GM18511 (cell line): ENCODE measurements at regions not wholly inside any gene's neighbourhood (a gene's known extent, or its start where the extent isn't known, plus 50 kb on each side); places are given as distances from the start of the nearest gene placed in this dataset.
"Not testable (repeated sequence)": the region's sequence is repeated elsewhere in the genome, so short reads cannot be mapped to it uniquely, and the experiment has no call there.

Source experiments
- ATAC-seq: cut with Tn5 transposase; IDR thresholded peaks from one replicate; pipeline ENCODE4 v1.9.1; 2021; ENCODE audit warnings: mild to moderate bottlenecking, moderate library complexity; ENCODE audit not compliant: unreplicated experiment

GRCh38 chr20:48531505-48531904 lies 296.3 kb downstream of the PREX1 start:
- ATAC-seq, result no peak

DNA sequence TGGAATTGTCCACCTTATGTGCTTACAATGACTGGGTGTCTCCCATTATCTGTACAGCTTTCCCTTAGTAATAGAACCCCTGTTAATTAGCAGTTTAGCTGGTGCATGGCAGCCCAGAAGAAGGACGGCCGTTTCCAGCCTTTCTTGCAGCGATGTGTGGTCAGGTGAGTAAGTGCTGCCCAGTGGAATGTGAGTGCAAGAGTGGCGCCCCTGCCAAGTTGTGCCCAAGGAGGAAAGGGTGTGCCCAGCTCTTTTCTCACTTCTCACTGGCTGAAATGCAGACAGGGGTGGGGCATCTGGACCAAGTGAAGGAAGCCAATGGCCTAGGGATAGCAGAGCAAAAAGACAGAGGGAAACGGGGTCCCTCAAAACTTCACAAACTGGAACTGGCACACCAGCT lies 296.8 kb downstream of the PREX1 start:
- no peak for ATAC-seq

DNA sequence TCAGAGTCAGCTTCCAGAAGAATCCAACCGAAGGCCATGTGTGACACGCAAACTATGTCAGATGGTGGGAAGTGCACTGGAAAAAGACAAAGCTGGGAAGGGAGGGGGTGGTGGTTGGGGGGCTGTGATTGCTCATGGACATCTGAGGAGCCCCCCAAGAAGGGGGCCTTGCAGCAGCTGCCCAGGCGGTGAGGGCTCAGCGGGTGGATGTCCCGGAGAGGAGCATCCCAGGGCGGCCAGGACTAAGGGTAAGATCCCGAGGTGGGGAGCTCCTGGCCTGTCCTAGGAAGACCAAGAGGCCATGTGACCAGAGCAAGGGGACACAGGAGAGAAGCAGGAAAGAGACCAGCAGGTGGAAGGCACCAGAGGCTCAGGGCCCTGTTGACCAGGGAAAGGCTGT lies 299.5 kb downstream of the PREX1 start:
- ATAC-seq, result no peak

DNA sequence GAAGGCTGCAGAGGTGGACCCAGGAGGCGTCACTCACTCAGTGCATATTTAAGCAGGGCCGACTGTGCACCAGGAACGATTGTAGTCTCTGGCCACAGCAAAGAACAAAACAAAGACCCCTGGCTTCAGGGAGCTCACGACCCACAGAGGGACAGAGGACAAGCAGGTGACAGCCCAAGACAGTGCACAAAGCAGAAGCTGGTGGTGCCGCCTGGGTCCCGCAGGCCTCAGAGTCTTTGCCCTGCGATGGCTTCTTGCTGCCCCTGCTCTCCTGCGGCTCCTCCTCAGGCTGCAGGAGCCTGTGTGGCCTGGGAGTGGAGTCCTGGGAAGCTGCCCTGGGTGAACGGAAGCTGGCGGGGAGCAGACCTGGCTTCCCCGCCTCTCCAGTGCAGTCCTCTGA lies 300.0 kb downstream of the PREX1 start:
- ATAC-seq, result no peak

- ATAC-seq, result no peak
Observed at GRCh38 chr20:48526936-48527335, 300.9 kb downstream of the PREX1 start.

- ATAC-seq, result no peak
Observed at GRCh38 chr20:48525400-48525799, 302.4 kb downstream of the PREX1 start.

GRCh38 chr20:48524582-48524981 lies 303.2 kb downstream of the PREX1 start:
- no peak for ATAC-seq

DNA sequence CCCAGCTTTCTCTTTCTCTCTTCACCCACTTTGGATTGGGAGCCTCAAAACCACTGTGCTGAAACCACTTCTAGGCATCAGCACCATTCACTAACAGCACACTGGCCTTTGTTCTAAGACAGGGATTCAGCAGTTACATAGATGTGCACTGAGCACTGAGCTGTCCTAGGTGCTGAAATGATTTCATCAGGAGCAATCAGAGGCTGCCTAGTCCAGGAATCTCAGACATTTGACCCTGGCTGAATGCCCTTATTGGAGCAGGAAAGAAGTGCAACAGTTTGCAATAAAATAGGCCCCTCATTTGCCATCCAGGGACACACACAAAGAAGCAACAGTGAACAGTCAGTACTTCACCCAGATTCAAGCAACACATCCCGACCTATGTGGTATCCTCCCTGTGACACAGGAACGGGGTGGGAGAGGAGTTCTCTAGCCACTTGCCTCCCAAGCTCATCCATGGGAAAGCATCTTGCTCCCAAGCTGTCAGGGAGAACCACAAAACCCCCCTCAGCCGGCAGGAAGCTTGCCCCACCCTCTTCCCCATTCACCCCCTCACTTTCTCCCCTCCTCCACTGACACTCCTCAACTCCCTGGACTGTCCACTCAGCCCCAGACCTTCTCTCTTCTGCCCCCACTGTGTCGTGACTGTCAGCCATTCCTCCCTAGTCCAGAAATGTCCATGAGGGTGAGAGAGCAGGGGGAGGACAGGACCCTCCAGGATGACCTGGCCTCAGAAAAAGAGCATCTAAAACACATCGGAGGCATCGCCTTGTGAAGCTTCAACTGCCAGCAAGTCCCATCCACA lies 304.4 kb downstream of the PREX1 start:
- ATAC-seq, result no peak

DNA sequence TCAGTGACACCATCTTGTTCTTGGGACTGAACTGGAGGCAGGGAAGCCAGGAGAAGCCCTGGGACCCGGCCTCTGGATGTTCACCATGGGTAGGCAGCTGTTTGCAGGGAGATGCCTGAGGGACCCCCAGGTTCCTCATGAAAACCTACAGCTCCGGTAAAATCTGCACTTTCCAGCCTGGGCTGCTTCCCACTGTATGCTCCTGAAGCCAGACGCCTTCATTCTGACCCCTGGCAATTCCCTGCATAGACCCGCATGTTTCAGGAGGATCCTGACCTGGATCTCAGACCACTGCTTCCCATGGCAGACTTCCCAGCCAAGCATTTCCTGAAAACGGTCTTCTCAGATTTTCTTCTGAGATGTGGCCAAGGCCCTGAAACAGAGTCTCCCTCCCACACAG lies 306.7 kb downstream of the PREX1 start:
- ATAC-seq, result no peak

- ATAC-seq, result not testable (repeated sequence)
Observed at GRCh38 chr20:48516196-48516595, 311.6 kb downstream of the PREX1 start.

- ATAC-seq, result not testable (repeated sequence)
Observed at GRCh38 chr20:48514577-48514976, 313.2 kb downstream of the PREX1 start.

- ATAC-seq, result not testable (repeated sequence)
Observed at GRCh38 chr20:48512539-48512938, 315.3 kb downstream of the PREX1 start.

- ATAC-seq, result not testable (repeated sequence)
Observed at GRCh38 chr20:48505066-48505465, 322.7 kb downstream of the PREX1 start.

- ATAC-seq, result no peak
Observed at GRCh38 chr20:48503166-48503815, 324.5 kb downstream of the PREX1 start.

DNA sequence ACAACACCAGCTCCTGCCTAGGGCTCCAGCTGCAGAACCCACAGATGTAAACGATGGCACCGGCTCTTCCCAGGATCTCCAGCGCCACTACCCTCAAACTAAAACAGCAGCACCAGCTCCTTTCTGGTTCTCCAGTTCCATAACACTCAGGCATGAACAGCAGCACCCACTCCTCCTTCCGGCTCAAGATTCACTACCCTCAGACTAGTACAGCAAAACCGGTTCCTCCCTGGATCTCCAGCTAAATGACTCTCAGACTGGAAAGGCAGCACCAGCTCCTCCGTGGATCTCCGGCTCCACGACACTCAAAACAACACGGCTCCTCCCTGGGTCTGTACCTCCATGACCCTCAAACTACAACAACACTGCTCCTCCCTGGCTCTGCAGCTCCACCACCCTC lies 325.0 kb downstream of the PREX1 start:
- no peak for ATAC-seq

DNA sequence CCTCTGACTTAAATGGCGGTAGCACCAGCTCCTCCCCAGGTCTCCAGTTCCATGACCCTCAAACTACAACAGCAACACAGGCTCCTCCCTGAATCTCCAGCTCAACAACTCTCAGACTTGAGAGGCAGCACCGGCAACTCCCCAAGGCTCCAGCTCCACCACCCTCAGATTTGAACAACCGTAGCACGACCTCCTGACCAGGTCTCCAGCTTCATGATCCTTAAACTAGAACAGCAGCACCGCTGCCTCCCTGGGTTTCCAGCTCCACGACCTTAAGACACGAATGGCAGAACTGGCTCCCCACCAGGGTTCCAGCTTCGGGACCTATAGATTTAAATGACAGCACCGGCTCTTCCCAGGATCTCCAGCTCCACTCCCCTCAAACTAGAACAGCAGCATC lies 325.8 kb downstream of the PREX1 start:
- ATAC-seq, result no peak

GRCh38 chr20:48500900-48501299 lies 326.9 kb downstream of the PREX1 start:
- ATAC-seq, result not testable (repeated sequence)

- ATAC-seq, result not testable (repeated sequence)
Observed at GRCh38 chr20:48498939-48499338, 328.9 kb downstream of the PREX1 start.

- not testable (repeated sequence) for ATAC-seq
Observed at GRCh38 chr20:48498125-48498524, 329.7 kb downstream of the PREX1 start.

GRCh38 chr20:48493966-48494365 lies 333.8 kb downstream of the PREX1 start:
- no peak for ATAC-seq

- ATAC-seq, result not testable (repeated sequence)
Observed at GRCh38 chr20:48493331-48493730, 334.5 kb downstream of the PREX1 start.

DNA sequence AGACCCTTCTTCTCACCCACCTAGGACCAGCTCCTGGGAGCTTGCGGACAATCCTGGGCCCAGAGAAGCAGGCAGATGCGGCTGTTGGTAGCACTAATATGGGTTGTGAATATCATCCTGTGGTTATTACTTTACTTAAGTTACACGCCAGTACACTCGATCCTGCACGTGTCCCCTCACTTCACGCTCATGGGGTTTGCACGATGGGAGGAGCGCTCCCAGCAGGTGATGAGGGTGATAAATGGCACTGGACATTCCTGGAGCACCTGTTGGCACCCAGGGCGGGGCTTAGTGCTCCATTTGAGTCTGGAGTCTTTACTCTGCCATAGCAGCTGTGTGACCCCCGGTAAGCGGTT lies 335.1 kb downstream of the PREX1 start:
- no peak for ATAC-seq
